Subcutaneous abdominal adipose tissue (tissue), 5 donors: ENCODE measurements at regions not wholly inside any gene's neighbourhood (a gene's known extent, or its start where the extent isn't known, plus 50 kb on each side); places are given as distances from the start of the nearest gene placed in this dataset.

ENCODE experiments used
- H3K27ac ChIP-seq: one replicate; pipeline ENCODE4 v1.7.0; 2013; ENCODE audit warnings: low read depth, mild to moderate bottlenecking, inconsistent platforms, low read length, moderate library complexity
- H3K27me3 ChIP-seq, 5 donors: one replicate each; pipeline ENCODE4 v1.7.0; 2013; ENCODE audit warnings: low read length in 5 of 5, inconsistent platforms in 1 of 5; ENCODE audit not compliant: control insufficient read depth in 5 of 5, insufficient read depth in 4 of 5
- H3K36me3 ChIP-seq, 5 donors: one replicate each; pipeline ENCODE4 v1.7.0; 2013; ENCODE audit warnings: low read length in 5 of 5; ENCODE audit not compliant: control insufficient read depth in 5 of 5, insufficient read depth in 5 of 5
- H3K4me1 ChIP-seq, 5 donors: one replicate each; pipeline ENCODE4 v1.7.0; 2013; ENCODE audit warnings: low read length in 5 of 5, mild to moderate bottlenecking in 3 of 5, moderate library complexity in 1 of 5; ENCODE audit not compliant: control insufficient read depth in 5 of 5, insufficient read depth in 5 of 5
- H3K4me3 ChIP-seq, 5 donors: one replicate each; pipeline ENCODE4 v1.7.0; 2013; ENCODE audit warnings: low read length in 5 of 5, low read depth in 1 of 5
- H3K9ac ChIP-seq, 5 donors: one replicate each; pipeline ENCODE4 v1.7.0; 2013; ENCODE audit warnings: low read length in 5 of 5, mild to moderate bottlenecking in 4 of 5, moderate library complexity in 3 of 5
- H3K9me3 ChIP-seq, 5 donors: one replicate each; pipeline ENCODE4 v1.7.0; 2013; ENCODE audit warnings: low read length in 5 of 5; ENCODE audit not compliant: control insufficient read depth in 5 of 5
- donor health status: healthy.
- donor health status: healthy.
- donor health status: healthy.
- donor health status: healthy.
- donor health status: healthy.

DNA sequence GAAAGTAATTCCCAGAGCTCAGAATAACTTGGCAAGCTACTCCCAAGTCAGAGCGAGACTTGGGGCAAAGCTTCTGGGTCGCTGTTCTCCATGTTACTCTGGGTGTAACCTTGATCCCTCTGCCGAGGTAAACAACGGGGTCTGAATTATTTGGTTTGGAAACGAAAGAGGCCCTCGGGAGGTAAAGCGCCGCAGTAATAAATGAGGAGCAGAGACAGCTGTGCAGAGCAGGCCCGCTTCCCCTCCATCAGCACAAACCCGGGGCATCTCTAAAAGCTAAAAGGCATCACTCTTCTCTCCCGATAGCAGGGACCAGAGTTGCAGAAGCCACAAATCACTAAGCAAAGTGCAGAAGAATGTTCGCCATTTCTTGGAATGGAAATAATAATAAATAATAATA is 561.5 kb downstream of the BCOR start:
- Histone ChIP-seq H3K9ac (no peak overlapping the region), H3K36me3 (no peaks in the 10 kb centered on the region), H3K4me1 (peaks cover 0 to 5% (median 3%) of the 10 kb centered on the region in 5 donors), H3K27ac (no peak overlapping the region), H3K4me3 (no peak overlapping the region), H3K27me3 (peaks cover 8 to 32% (median 18%) of the 10 kb centered on the region in 5 donors), H3K9me3 (peaks cover 7 to 17% (median 9%) of the 10 kb centered on the region in 5 donors)

DNA sequence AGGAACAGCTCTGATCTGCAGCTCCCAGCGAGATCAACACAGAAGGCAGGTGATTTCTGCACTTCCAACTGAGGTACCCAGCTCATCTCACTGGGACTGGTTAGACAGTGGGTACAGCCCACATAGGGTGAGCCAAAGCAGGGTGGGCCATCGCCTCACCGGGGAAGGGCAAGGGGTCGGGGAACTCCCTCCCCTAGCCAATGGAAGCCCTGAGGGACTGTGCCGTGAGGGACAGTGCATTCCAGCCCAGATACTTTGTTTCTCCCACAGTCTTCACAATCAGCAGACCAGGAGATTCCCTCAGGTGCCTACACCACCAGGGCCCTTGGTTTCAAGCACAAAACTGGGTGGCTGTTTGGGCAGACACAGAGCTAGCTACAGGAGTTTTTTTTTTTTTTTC is 555.9 kb downstream of the BCOR start:
- Histone ChIP-seq H3K27ac (no peak overlapping the region), H3K9ac (no peak overlapping the region), H3K36me3 (no peaks in the 10 kb centered on the region), H3K9me3 (peaks cover 0 to 2% (median 0%) of the 10 kb centered on the region in 5 donors), H3K4me3 (no peak overlapping the region), H3K4me1 (peaks cover 0 to 5% (median 3%) of the 10 kb centered on the region in 5 donors), H3K27me3 (peaks cover 5 to 23% (median 13%) of the 10 kb centered on the region in 5 donors)

DNA sequence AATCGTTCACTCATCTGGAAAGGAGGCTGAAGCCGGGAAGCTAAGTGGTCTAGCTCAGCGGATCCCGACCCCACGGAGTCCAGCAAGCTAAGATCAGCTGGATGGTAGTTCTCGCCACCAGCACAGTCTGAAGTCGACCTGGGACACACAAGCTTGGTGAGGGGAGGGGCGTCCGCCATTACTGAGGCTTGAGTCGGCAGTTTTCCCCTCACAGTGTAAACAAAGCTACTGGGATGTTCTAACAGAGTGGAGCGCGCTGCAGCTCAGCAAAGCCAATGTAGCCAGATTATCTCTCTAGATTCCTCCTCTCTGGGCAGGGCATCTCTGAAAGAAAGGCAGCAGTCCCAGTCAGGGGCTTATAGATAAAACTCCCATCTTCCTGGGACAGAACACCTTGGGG is 555.4 kb downstream of the BCOR start:
- Histone ChIP-seq H3K9ac (no peak overlapping the region), H3K4me1 (peaks cover 0 to 5% (median 3%) of the 10 kb centered on the region in 5 donors), H3K27me3 (peaks cover 5 to 19% (median 13%) of the 10 kb centered on the region in 5 donors), H3K27ac (no peak overlapping the region), H3K9me3 (peaks cover 0 to 2% (median 0%) of the 10 kb centered on the region in 5 donors), H3K4me3 (no peak overlapping the region), H3K36me3 (no peaks in the 10 kb centered on the region)

DNA sequence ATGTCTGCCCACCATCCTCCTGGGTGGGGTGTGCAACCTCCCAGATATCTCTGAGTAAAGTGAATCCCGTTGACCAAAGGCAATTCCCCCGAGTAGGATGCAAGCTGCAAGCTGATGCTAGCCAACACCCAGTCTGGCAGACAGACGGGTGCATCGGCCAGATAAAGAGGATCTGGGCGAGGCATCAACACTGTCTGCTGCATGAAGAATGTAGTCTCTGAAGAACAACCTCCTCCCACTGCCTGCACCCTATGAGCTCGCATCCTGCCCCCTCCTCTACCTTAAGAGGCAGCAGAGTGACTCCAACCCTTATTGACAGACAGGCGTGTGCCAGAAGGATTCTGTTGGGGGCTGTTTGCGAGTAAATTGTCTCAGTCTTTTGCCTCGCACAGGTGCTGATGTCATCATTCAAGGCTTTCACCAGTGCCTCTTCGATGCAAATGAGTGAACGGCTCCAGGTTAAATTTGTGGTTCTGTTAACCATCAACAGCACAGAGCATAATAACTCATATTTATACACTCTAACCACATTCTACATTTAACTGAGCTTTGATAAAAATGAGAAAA is 546.9 kb downstream of the BCOR start:
- Histone ChIP-seq H3K4me3 (no peak overlapping the region), H3K9me3 (peaks cover 2 to 20% (median 11%) of the 10 kb centered on the region in 5 donors), H3K36me3 (no peaks in the 10 kb centered on the region), H3K4me1 (peaks cover 0 to 5% (median 0%) of the 10 kb centered on the region in 5 donors), H3K9ac (no peak overlapping the region), H3K27ac (no peak overlapping the region), H3K27me3 (peaks cover 0 to 15% (median 6%) of the 10 kb centered on the region in 5 donors)

DNA sequence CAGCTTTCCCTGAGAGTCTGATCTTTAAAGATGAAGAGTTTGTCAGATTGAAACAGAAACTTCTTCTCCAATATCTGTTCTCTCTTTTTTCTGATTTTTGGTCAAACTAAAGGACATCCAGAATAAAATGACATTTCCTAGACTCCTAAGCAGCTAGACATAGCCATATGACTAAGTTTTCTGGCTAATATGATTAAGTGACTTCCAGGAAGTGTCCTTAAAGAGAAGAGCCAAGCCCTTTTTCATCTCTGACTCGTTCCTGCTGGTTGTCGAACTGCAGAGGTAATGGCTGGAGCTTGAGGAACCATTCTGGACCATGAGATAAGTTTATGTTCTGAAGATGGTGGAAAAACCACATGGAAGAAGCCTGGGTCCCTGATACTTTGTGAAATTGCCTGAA is 546.0 kb downstream of the BCOR start:
- Histone ChIP-seq H3K9ac (no peak overlapping the region), H3K4me1 (peaks cover 0 to 5% (median 0%) of the 10 kb centered on the region in 5 donors), H3K27me3 (peaks cover 0 to 17% (median 6%) of the 10 kb centered on the region in 5 donors), H3K27ac (no peak overlapping the region), H3K36me3 (no peaks in the 10 kb centered on the region), H3K9me3 (peaks cover 2 to 20% (median 11%) of the 10 kb centered on the region in 5 donors), H3K4me3 (no peak overlapping the region)

DNA sequence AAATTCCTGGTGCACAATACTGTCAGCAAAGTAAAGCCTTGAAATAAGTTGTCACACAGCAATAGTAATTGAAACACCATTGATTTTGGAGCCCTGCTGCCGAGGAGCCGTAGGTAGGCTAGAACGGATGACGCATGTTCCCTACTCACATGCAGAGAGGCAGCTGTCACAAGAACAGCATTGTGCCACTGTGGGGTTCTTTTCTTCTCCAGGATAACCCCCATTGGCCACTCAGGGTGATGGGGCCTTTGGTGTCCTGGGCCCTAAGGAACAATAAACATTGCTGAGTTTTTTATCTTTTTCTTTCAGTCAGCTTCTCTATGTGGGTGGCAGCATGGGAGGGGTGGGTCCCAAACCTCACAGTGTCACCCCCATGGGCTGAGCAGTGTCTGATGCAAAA is 542.3 kb downstream of the BCOR start:
- H3K36me3 ChIP-seq: no peaks in the 10 kb centered on the region
- H3K27me3 ChIP-seq: peaks cover 0 to 29% (median 13%) of the 10 kb centered on the region in 5 donors
- H3K9ac ChIP-seq: no peak overlapping the region
- H3K4me1 ChIP-seq: peaks cover 0 to 5% (median 0%) of the 10 kb centered on the region in 5 donors
- H3K4me3 ChIP-seq: no peak overlapping the region
- H3K9me3 ChIP-seq: peaks cover under 1 to 26% (median 11%) of the 10 kb centered on the region in 5 donors
- no peak overlapping the region for H3K27ac ChIP-seq

DNA sequence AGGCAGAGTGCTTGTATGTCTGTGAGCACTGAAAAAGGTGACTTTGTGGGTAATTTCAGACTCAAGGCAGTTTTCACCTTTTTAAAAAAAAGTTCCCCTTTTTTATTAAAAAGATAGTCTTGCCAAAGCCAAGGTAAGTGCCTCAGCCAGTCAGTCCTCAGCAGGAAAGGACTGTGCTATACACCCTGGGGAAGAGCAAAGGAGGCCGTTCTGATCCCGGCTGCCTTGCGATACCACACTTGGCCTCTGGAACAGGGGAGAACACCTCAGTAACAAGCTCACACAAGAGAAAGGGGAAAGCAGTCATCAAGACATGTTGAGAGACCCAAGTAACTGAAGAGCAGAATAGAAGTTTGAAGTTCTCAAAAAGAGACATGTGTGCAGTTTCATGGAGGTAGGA is 541.7 kb downstream of the BCOR start:
- Histone ChIP-seq H3K9ac (no peak overlapping the region), H3K27me3 (peaks cover 0 to 31% (median 13%) of the 10 kb centered on the region in 5 donors), H3K27ac (no peak overlapping the region), H3K36me3 (no peaks in the 10 kb centered on the region), H3K9me3 (peaks cover 0 to 22% (median 11%) of the 10 kb centered on the region in 5 donors), H3K4me1 (no peaks in the 10 kb centered on the region), H3K4me3 (no peak overlapping the region)

DNA sequence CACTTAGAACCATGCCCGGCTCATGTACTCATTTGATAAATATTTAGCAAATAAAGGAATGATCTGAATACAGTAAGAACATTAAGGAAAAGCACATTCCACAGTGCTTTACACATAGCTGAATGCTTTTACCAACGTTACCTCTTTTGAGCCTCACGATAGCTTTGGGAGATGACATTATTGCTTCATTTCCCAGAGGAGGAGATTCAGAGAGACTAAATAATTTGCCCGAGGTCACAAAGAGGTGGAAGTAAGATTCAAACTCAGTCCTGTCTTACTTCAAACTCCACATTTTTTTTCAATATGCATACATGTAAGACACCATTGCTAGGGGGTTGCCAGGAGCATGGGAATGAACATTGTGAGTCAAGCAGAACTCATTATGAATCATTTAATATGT is 538.5 kb downstream of the BCOR start:
- Histone ChIP-seq H3K27ac (no peak overlapping the region), H3K4me1 (no peaks in the 10 kb centered on the region), H3K9me3 (peaks cover 0 to 14% (median 6%) of the 10 kb centered on the region in 5 donors), H3K9ac (no peak overlapping the region), H3K36me3 (no peaks in the 10 kb centered on the region), H3K4me3 (no peak overlapping the region), H3K27me3 (peaks cover 0 to 27% (median 13%) of the 10 kb centered on the region in 5 donors)

DNA sequence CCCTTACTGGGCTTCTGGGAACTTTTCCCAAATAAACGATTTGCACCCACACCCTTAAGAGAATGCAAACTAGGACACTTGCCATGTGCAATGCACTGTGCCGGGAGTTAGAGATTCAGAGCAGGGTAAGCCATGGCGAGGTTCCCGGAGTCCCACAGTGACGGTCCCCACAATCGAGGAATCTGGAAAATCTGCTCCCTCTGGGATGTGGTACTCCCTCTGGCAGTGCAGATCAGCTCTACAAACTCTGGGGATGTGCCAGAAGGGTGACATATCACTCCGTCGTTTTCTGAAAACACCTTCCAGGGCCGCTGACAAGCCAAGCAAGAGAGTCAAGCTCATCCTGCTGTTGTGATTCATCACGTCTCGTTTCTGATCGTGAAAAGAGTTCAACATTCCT is 537.5 kb downstream of the BCOR start:
- H3K9ac ChIP-seq: no peak overlapping the region
- H3K36me3 ChIP-seq: no peaks in the 10 kb centered on the region
- H3K9me3 ChIP-seq: peaks cover 0 to 7% (median 0%) of the 10 kb centered on the region in 5 donors
- H3K27me3 ChIP-seq: peaks cover 0 to 20% (median 14%) of the 10 kb centered on the region in 5 donors
- H3K27ac ChIP-seq: no peak overlapping the region
- H3K4me1 ChIP-seq: no peaks in the 10 kb centered on the region
- no peak overlapping the region for H3K4me3 ChIP-seq

DNA sequence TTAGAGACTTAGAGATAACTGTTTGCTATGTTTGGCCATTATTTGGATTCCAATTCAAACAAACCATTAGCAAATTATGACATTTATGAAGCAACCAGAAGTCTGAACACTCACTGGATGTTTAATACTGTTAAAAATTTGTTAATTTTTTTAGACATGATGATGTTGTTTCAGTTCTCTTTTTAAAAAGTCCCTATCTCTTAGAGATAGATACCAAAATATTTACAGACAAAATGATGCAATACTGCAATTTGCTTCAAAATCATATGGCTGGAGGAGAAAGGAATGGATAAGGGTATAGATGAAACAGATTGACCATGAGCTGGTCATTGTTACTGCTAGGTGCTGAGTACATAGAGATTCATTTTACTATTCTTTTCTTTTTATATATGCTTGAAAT is 534.6 kb downstream of the BCOR start:
- Histone ChIP-seq H3K4me1 (no peaks in the 10 kb centered on the region), H3K9me3 (peaks cover 0 to 7% (median 0%) of the 10 kb centered on the region in 5 donors), H3K36me3 (no peaks in the 10 kb centered on the region), H3K27me3 (peaks cover 0 to 18% (median 8%) of the 10 kb centered on the region in 5 donors), H3K9ac (no peak overlapping the region), H3K4me3 (no peak overlapping the region), H3K27ac (no peak overlapping the region)
